ENCODE measurements at regions not wholly inside any gene's neighbourhood (a gene's known extent, or its start where the extent isn't known, plus 50 kb on each side); places are given as distances from the start of the nearest gene placed in this dataset.

DNA sequence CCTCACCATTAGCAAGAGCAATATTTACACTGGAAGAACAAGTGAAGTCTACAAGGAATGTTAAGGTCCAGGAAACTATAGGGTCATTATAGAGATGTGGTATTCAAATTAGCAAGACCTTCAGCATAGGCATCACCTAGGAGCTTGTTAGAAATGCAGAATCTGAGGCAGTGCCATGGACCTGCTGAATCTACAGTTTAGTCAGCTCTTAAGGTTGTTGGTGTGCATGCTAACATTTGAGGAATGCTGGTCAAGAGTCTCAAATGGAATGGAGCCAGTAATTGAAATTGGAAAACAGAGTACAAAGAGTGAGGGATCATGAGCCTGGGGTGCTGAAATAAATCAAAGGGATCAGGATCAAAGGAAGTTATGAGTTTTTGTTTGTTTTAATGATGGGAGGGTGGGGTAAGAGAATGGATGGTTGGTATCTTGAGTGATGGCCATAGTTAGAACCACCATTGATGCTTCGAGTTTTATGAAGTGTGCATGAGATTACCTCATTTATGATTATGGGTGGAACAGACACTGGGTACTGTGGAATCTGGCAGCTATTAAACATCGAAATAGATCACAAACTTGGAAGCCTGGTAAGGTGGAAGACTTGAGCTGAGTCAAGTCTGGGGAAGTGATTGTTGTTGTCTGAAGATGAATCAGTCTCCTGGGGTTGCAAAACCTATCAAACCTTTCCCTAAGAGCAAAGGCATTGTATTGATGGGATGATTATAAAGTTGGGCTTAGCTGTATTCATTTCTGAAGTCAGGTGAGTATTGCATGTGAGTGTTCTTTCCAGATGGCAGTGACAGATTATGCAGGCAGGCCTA lies 323.3 kb upstream of the E2F7 start:
- no peak for DNase-seq

DNA sequence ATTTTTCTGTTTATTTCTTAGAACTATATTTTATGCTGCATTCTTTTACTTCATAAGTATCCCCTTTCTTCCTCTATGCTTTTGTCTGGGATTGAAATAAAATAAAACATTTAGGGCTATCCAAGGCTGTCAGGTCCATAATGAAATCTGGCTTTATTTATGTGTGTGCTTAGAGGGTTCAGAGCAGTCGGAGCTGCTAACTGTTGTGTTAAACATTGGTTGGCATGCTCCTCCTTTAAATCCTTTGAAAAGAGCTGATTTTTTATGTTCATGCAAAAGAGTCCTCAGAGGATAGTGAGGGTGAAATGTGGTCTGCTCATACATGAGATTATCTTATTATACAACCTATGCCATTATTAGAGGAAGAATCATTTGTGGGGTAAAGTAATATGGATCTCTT lies 322.3 kb upstream of the E2F7 start:
- DNase-seq: no peak

DNA sequence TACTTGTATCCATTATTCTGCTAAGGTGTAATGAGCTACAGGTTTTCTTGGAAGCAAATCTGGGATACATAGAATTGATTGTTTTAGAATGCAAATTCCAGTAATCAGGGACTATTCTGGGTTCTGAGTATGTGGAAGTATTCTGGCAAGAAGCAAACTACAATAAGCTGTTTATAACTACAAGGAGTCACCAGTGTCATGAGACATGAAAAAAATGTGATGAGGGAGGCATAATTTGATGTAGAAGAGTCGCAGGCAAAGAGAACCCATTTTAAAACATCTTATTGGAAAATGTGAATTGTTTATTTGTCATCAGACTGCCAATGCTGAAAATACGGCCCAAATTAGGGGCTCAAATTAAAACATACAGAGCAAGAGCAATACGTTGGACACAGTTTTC lies 321.8 kb upstream of the E2F7 start:
- no peak for DNase-seq

DNA sequence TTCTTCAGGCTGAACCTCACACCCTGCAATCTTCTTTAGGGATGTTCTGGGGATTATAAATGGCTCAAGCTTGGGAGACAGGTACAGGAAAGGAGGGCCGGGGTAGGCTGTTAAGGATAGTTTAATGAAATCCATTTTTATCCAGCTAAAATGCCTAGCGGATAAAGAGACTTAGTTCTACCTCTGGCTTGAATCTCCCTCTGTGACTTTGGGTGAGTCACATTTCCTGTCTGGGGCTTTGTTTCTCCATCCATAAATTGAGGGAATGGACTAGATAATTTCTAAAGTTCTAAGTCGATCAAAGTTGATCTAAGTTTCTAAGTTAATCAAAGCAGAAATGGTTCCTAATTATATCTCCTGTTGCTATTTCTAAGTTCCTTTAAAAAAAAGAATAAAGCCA lies 319.6 kb upstream of the E2F7 start:
- DNase-seq: no peak

DNA sequence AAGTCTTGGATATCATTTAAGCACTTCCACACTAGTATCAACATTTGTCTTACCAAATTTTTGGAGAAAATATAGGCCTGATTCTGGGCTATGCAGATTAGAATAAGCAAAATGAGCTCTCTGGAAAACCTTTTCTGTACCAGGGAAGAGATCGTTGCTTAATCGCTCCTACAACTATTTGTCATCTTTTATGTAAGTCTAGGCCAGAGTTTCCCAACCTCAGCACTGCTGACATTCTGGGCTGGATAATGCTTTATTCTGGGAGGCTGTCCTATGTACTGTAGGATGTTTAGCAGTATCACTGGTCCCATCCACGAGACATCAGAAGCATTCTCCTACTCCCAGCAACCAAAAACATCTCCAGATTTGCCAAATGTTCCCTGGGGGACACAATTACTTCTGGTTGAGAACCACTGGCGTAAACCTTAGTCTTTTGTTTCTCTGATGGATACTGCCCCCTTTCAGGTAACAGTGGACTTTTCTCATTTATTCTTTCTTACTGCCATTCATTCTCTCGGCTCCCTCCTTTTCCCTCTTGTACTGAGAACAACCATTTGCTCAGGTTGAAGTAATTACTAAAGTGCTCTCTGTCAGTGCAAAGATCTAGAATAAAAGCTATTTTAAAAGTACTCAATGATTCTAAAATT lies 316.9 kb upstream of the E2F7 start:
- no peak for DNase-seq

DNA sequence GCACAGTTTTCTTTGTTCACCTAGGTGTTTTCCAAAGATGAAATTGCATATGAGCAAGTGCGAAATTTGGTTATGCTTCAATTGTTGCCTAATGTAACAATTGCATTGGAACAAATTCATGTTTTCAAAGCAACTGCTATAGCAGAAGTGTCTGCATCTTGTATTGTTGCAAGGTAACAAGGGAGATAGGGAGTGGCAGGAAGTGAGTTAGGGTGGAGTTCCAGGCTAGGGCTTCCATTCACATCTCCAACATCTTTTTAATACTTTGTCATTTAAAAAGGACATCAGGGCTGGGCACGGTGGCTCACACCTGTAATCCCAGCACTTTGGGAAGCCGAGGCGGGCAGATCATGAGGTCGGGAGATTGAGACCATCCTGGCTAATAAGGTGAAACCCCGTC lies 312.3 kb upstream of the E2F7 start:
- no peak for DNase-seq

DNA sequence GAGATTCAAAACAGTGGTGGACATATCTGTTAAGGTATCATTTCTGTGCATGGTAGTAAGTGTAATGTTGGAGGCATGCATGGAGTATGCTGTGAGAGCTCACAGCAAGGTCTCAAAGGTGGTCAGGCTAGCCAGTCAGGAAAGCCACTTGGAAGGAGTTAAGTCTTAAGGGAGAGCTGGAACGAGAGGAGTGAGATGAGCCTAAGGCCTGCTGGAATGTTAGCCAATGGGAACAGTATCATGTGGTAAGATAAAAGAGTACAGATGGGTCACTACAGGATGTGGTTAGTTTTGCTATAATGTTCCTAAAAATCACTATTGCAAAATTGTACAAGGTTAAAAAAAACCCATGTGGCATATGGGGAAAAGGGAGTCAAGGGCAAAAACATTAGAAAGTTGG lies 311.7 kb upstream of the E2F7 start:
- no peak for DNase-seq

DNA sequence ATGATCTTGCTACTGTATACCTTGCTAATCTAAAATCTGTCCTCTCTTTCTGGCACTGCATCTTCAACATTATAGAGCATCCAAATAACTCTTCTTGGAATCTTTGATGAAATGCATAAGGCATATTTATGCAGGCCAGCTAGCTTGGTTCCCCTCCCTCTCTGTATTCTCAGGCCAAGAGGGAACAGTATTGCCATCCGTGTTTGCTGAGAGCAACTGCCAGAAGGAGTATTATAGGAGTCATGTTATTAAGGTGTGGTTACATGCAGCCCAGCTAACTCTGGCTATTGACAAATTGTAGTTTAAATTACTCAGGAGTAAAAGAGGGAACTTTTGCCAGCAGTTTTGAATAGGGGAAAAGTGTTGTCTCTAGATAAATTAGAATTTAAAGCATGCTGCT lies 309.3 kb upstream of the E2F7 start:
- no peak for DNase-seq

DNA sequence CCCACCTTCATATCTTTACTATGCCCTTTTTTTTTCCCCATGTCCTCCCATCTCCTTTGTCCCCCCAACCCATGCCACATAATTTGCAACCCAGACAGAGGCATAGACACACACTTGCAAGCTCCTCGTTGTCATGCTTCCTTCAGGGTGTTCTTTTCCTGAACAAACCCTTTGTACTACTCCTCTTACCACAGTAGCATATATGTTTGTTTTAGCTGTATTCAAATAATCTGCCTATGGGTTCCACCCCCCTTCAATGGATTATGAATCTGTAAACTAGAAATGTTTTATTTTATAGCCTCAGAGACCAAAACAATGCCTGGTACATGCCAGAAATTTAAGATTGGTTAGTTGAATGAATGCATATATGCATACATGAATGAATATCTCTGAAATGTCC lies 307.1 kb upstream of the E2F7 start:
- DNase-seq: no peak

DNA sequence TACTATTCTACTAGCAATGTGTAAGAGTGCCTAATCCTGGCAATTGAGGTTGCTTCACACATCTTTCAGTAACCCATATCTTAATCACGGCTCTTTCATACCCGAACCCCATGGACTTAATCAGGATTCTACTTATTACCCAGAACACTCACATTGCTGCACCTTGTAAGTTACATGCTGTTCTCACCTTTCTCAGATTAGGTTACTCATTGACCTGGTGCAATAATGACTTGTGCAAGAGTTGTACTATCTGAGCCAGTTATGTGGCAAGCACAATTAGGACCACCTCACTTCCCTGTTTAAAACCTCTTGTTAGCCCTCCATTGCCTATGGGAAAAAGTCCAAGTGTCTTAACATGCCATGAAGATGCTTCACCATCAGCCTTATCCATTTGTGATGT lies 306.7 kb upstream of the E2F7 start:
- DNase-seq: no peak

DNA sequence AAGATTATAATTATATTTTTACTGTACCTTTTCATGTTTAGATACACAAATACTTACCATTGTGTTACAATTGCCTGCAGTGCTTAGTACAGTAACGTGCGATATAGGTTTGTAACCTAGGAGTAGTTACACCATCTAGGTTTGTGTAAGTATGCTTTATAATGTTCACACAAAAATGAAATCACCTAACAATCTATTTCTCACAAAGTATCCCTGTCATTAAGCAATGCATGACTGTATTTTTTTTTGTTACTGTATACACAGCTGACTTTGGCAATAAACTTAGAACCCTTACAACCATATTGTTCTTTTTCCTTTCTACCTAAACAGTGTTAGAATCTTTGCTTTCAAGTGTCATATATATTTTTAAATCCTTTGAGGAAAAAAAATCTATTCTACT lies 303.0 kb upstream of the E2F7 start:
- no peak for DNase-seq

DNA sequence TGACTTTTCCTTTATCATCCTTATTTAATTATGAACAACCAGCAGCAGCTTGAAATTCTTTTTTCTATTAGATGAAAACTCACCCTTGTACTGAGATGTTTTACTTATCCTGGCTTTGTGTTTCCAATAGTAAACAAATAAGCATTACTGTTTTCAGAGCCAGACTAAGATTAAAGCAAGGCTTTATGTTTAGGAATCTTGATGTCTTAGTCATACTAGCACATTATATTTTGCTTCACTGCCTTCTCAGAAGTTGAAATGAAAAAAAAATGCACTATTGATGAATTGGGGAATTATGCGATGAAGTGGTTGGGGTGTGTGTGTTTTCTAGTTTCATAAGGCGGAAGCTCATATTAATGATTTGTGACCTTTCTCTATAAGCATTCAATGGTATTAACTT lies 301.2 kb upstream of the E2F7 start:
- no peak for DNase-seq

DNA sequence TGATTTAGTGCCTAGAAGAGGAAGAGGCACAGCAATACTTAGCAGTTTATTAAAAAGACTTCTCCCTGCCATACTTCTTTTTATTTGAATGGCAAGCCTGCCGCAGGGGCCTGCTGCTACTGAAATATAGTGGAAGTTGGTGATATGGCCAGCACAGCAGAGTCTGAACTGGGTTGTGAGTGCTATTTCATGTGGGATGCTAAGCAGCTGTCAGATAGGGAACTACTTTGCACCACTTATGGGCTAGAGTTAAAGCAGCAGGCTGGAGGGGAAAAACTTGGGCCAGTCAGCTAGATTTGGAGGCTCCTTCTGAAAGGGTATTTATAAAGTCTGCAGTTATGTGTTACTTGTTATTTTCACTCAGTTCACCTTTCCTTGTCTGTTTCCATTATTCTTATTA lies 299.0 kb upstream of the E2F7 start:
- DNase-seq: no peak

DNA sequence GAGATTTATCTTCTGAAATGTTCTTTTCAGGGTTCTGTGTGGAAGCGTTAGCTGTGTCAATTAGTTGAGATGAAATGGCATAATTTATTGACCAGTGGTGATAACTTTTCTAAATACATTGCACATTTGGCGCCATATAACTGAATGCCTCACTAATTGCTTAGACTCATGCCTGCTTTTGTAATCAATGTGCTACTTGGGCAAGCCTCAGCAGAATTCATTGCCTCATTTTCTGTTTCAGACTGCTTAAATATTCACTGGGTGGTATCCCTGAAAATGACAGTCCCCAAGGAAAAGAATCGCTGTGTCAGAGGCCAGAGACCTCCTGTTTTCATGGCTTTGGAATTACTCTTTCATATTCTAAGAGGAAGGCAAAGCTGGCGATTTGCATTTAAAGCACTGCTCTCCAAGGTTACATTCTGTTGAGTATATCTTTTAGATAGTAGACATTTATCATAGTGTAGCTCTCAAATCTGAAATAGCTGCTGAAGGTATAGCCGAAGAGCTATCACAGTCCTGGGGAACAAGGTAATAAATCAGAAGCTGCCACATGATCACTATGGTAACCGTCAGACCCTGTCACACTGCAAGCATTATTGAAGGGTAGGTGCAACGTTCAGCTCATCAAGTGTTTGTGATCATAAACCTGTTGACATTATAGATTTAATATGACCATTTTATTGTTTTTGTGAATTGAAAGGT lies 297.3 kb upstream of the E2F7 start:
- no peak for DNase-seq

DNA sequence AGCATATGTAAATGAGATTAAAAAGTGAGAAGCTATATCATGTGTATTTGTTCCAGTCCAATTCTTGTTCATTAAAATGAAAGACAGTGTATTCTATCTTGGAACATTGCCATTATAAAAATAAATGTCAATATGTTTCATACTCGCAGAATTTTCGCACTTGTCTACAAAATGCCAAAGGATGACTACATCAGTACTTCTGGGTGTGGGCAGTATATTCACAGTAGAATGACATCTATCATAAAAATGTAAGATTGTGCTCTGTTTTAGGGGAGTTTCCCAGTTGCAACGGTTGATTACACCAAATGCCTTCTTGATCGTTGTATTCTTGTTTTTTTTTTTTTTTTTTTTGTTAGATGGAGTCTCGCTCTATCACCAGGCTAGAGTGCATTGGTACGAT lies 292.3 kb upstream of the E2F7 start:
- DNase-seq: no peak

DNA sequence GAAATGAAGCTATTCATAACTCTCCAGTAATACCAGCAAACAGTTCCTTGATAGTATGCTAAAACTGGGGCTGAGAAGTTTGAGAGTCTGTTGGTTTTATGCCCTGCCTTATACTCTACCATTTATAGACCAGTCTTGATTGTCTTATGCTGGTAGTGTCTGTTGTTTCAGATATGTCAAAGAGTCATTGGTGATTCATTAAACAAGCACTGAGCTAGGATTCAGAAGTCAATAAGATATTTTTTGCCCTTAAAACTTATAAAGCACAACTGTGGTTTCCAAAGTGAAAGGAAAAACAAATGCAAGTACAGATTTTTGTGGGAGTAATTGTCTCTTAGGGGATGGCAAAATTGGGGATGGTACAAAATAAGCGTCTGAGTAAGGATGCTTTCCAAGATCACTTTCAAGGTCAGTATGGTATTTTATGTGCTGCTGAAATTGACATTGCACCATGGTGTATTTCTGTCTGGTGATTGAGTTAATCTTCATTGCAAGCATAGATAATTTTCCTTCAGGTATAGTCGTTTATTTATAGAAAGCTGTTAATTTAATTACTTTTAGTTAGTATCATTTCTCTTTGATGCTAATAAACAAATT lies 289.5 kb upstream of the E2F7 start:
- no peak for DNase-seq

DNA sequence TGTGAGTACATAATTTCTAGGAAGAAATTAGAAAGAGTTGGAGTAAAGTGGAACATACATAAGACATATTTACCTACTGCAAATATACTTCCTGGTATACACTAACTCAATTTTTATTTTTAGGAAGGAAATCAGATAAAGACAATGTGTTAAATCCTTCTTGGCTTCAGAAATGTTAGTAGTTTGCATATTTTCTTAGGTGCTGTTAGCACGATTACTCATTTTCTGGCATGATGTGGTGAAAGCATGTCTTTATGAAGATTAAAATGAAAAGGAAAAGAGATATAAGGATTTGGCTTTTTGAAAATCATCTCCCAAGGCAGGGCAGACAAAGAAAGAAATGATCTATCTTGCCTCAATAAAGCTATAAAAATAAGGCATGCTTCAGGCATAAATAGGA lies 287.6 kb upstream of the E2F7 start:
- no peak for DNase-seq

DNA sequence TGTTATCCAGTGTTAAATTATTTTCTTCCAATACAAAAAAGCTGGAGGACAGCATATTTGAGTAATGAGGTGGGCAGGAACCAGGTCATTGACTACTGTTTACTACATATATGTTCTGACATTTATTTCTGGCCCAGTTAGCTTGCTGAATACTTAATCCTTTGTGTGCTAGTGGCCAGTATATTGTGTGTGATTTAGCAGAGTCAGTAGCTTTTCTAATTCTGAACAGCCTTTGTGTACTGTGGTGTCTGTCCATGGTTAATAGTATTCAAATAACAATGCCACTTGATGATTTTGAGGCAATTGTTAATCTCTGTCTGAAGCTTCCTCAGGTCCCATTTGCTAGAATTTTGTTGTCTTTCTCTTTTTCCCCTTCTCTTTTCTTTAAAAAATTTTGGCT lies 286.5 kb upstream of the E2F7 start:
- DNase-seq: no peak

DNA sequence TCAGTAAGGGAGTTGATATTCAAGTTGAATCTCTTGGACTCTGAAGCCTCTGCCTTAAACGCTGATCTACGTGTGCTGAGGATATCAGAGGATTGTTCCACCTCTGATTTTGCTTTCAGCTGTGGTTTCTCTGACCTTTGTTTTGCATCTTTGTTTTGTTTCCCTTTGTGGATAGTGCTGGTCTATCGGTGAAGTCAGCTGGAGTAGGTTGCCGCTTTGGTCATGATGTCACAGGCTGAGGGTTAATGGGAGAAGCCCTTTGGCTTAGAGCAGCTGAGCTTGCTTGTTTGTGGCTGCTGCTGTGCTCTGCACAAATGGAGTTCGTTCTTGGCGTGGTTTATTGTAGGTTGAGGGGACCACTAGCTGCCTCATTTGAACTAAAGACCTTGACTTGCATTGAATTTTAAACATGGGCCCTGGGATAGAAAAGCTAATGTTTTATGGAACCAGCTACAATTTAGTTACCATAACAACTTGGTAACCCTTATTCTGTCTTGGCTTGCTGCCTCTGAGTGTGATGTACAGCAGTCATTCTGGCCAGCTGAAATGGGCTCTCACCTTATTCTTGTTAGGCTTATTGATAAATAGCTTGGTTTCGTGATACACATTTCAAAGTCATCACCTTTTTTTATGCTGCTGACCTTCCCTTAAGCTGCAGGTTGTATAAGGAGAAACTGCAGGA lies 284.5 kb upstream of the E2F7 start:
- DNase-seq: no peak

DNA sequence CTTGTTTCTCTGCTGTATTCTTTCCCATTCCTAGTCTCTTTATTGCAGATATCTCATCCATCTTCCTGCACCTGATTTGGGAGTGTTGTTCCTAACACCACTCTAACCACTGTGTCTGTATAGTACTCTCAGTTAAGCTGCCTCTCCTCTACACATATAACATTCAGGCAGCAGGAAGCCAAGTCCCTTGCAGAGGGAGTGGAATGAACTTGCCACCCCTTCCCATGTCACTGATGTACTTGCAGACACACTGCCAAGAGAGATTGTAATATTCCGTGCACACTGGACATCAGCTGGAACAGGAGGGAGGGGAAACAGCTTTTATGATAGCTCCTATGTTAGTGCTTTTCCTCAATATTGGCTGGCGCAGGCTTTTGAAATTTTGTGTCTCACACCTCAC lies 281.6 kb upstream of the E2F7 start:
- DNase-seq: no peak

DNA sequence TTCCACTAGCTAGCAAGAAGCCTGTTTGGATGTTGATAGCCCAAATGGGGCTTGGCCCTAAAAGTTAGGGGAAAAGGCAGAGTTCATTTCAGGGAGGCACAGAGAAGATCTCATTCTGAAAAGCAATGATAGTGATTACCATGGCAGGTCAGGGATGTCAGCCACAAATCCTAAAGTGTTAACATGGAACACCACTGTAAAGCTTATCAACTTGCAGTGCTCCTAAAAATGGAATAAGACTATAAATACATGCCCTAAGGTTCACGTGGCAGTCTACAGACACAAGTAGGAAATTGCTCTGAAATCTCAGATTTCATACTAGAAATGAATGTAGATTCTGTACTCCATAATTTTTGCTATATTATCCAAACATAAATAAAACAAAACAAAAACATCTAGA lies 280.0 kb upstream of the E2F7 start:
- DNase-seq: no peak

DNA sequence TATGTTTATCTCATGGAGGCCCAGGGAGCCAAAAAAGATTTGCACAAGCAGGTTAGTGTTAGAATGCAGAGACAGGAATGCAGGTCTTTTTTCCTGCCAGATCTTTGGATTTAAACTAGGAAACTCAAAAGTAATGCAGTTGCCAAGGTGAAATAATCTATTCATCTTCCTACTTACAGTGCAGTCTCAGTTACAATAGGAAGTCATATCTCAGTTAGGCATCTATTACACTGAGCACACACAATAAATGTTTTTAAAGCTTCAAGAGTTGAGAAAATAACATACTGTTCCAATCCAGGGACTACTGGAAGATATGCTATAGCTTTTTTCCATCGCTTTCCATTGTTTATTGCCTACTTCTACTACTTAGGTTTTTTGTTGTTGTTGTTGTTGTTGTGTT lies 279.3 kb upstream of the E2F7 start:
- no peak for DNase-seq

DNA sequence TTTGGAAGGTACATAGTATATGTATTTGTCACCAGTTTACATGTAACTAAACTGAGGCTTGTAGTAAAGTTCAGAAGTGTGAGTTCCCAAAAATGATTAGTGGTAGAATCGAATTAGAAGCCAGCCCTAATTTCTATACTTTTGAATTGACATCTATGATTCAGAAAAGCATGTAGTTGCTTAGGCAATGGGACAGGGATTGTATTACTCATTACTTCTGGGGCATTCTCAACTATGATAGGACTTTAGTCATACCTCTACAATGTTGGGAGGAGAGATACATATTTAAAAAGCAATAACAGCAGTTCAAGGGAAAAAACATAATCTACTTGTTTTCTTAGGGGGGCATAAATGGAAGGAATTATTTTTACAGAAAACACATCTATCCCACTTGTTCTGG lies 277.9 kb upstream of the E2F7 start:
- DNase-seq: no peak
